ENCODE measurements at regions not wholly inside any gene's neighbourhood (a gene's known extent, or its start where the extent isn't known, plus 50 kb on each side); places are given as distances from the start of the nearest gene placed in this dataset.
"Not testable (repeated sequence)": the region's sequence is repeated elsewhere in the genome, so short reads cannot be mapped to it uniquely, and the experiment has no call there.

GRCh38 chr2:237235383-237236095, 149.8 kb downstream of the COPS8 start:
- H3K27ac ChIP-seq, result peak overlapping the region in 2 of 4 donors; percentile 46 to 69
- WGBS, 2 donors, result 45 to 52% methylated on average over 6 of the region's 6 CpGs
- peaks cover 0 to under 1% (median 0%) of the 10 kb centered on the region in 4 donors for H3K9me3 ChIP-seq

GRCh38 chr2:237236188-237236587, 150.5 kb downstream of the COPS8 start:
- Histone ChIP-seq H3K36me3 (no peaks in the 10 kb centered on the region), H3K4me1 (peaks cover 0 to 36% (median 10%) of the 10 kb centered on the region in 4 donors), H3K4me3 (no peak overlapping the region), H3K9me3 (peaks cover 0 to 7% (median 1%) of the 10 kb centered on the region in 4 donors), H3K27me3 (no peaks in the 10 kb centered on the region), H3K27ac (peak overlapping the region in 1 of 4 donors; percentile 37)
- WGBS, 2 donors, result 87 to 89% methylated on average over 2 of the region's 2 CpGs
- TF ChIP-seq EP300 (IDR thresholded peaks at IDR 0.05) (no peak), CTCF (IDR thresholded peaks at IDR 0.05) (no peak), POLR2A (IDR thresholded peaks at IDR 0.05) (no peak)
- no peak for DNase-seq (ENCODE audit: low spot score in 2 of 2)

More at GRCh38 chr2:237235383-237236095, 149.8 kb downstream of the COPS8 start:
- TF ChIP-seq EP300 (IDR thresholded peaks at IDR 0.05) (peak in 1 of 2 donors; percentile 55), POLR2A (IDR thresholded peaks at IDR 0.05) (no peak), CTCF (IDR thresholded peaks at IDR 0.05) (no peak)
- H3K4me1 ChIP-seq, result peaks cover 0 to 36% (median 10%) of the 10 kb centered on the region in 4 donors
- H3K27me3 ChIP-seq, result no peaks in the 10 kb centered on the region
- DNase-seq (ENCODE audit: low spot score in 2 of 2), result peak in 1 of 2 donors; percentile 71
- no peak overlapping the region for H3K4me3 ChIP-seq
- no peaks in the 10 kb centered on the region for H3K36me3 ChIP-seq

- TF ChIP-seq CTCF (IDR thresholded peaks at IDR 0.05) (no peak), EP300 (IDR thresholded peaks at IDR 0.05) (no peak), POLR2A (IDR thresholded peaks at IDR 0.05) (no peak)
These were observed 152.6 kb downstream of the COPS8 start for GRCh38 chr2:237238249-237238648.

GRCh38 chr2:237240252-237240651, 154.6 kb downstream of the COPS8 start:
- TF ChIP-seq POLR2A (IDR thresholded peaks at IDR 0.05) (no peak), CTCF (IDR thresholded peaks at IDR 0.05) (no peak), EP300 (IDR thresholded peaks at IDR 0.05) (no peak)
- H3K36me3 ChIP-seq, result no peaks in the 10 kb centered on the region
- no peaks in the 10 kb centered on the region for H3K27me3 ChIP-seq
- DNase-seq (ENCODE audit: low spot score in 2 of 2), result no peak
- no peak overlapping the region for H3K4me3 ChIP-seq
- 94 to 96% methylated on average over 5 of the region's 5 CpGs for WGBS, 2 donors
- H3K27ac ChIP-seq, result no peak overlapping the region
- peaks cover 0 to 20% (median 5%) of the 10 kb centered on the region in 4 donors for H3K9me3 ChIP-seq
- peaks cover 0 to 15% (median 8%) of the 10 kb centered on the region in 4 donors for H3K4me1 ChIP-seq

More at GRCh38 chr2:237238249-237238648, 152.6 kb downstream of the COPS8 start:
- H3K27ac ChIP-seq, result no peak overlapping the region
- no peaks in the 10 kb centered on the region for H3K27me3 ChIP-seq
- peaks cover 0 to 33% (median 10%) of the 10 kb centered on the region in 4 donors for H3K4me1 ChIP-seq
- no peak for DNase-seq (ENCODE audit: low spot score in 2 of 2)
- WGBS, 2 donors, result 61 to 74% methylated on average over 3 of the region's 3 CpGs
- no peaks in the 10 kb centered on the region for H3K36me3 ChIP-seq
- peaks cover 0 to 20% (median 5%) of the 10 kb centered on the region in 4 donors for H3K9me3 ChIP-seq
- H3K4me3 ChIP-seq, result no peak overlapping the region

GRCh38 chr2:237240868-237241267, 155.2 kb downstream of the COPS8 start:
- WGBS, 2 donors, result 94 to 99% methylated on average over 3 of the region's 3 CpGs
- peaks cover 0 to 20% (median 5%) of the 10 kb centered on the region in 4 donors for H3K9me3 ChIP-seq
- not testable (repeated sequence) for H3K36me3 ChIP-seq; DNase-seq (ENCODE audit: low spot score in 2 of 2); H3K27me3 ChIP-seq; H3K27ac ChIP-seq; H3K4me3 ChIP-seq; H3K4me1 ChIP-seq
